GM12878 (cell line): ENCODE measurements at regions not wholly inside any gene's neighbourhood (a gene's known extent, or its start where the extent isn't known, plus 50 kb on each side); places are given as distances from the start of the nearest gene placed in this dataset.

ENCODE experiments used
- ATAC-seq: fragments of 200-7000 bp; cut with Tn5 transposase; 3 replicates; pipeline ENCODE4 v1.9.1; 2020; ENCODE audit warnings: mild to moderate bottlenecking, moderate library complexity
- BruUV-seq: library from RNA; stranded (reverse); fragments of 400-500 nt; replicated peaks from 2 replicates; lab custom pipeline; 2021; lab: Mats Ljungman, UMichigan
- CTCF ChIA-PET: fragments of 300-600 bp; sonication (Branson Sonifier 250); formaldehyde crosslinking; extraction: SDS; loops from one replicate; lab custom pipeline; 2021; ENCODE audit warnings: inconsistent platforms; lab: Yijun Ruan, JAX
- POLR2A ChIA-PET: fragments of 350-600 bp; formaldehyde crosslinking; extraction: SDS; loops from one replicate; lab custom pipeline; 2021; ENCODE audit warnings: inconsistent platforms; lab: Charles Lee
- RAD21 ChIA-PET: fragments of 300-600 bp; sonication (Branson Sonifier 250); formaldehyde crosslinking; loops from one replicate; lab custom pipeline; 2023; ENCODE audit warnings: antibody characterized with exemption; ENCODE audit not compliant: unreplicated experiment; lab: Charles Lee
- SMC1A ChIA-PET: fragments of 300-600 bp; sonication (Branson Sonifier 250); formaldehyde crosslinking; loops from one replicate; lab custom pipeline; 2023; ENCODE audit not compliant: unreplicated experiment, uncharacterized antibody; lab: Charles Lee
- DNase-seq: peaks from one replicate; pipeline ENCODE4 v3.0.0-alpha.2; 2011; ENCODE audit warnings: low read depth, low spot score
- FAIRE-seq: peaks from 3 replicates; lab custom pipeline; 2011; peaks lifted over from hg19 to GRCh38; lab: Jason Lieb, UNC
- H2AFZ ChIP-seq: 2 replicates; pipeline ENCODE4 v1.6.0; 2011; ENCODE audit warnings: low read depth, low read length, control low read depth; ENCODE audit not compliant: control insufficient read depth
- H3K27ac ChIP-seq: 2 replicates; pipeline ENCODE4 v1.5.1; 2011; ENCODE audit warnings: control low read depth; ENCODE audit not compliant: control insufficient read depth, insufficient read depth
- H3K27me3 ChIP-seq, 2 experiments: replicated peaks in 1 of 2; 2 replicates each; pipeline versions ENCODE4 v1.6.0 to v1.6.1; 2011; ENCODE audit warnings: low read length in 1 of 2; ENCODE audit not compliant: control insufficient read depth in 2 of 2, insufficient read depth in 2 of 2
- H3K36me3 ChIP-seq, 2 experiments: 2 replicates each; pipeline ENCODE4 v1.5.1; 2011; ENCODE audit warnings: low read length in 1 of 2; ENCODE audit not compliant: control insufficient read depth in 2 of 2, insufficient read depth in 2 of 2
- H3K4me1 ChIP-seq: 2 replicates; pipeline ENCODE4 v1.6.1; 2011; ENCODE audit warnings: mild to moderate bottlenecking, low read length, moderate library complexity, mixed read lengths; ENCODE audit not compliant: control insufficient read depth, insufficient read depth
- H3K4me2 ChIP-seq: 2 replicates; pipeline ENCODE4 v1.6.0; 2011; ENCODE audit warnings: control low read depth; ENCODE audit not compliant: control insufficient read depth, insufficient read depth
- H3K4me3 ChIP-seq: fragments of 200-600 bp; sonication (generic); 2 replicates; pipeline ENCODE4 v1.5.1; 2016
- H3K79me2 ChIP-seq: 2 replicates; pipeline ENCODE4 v1.6.0; 2011; ENCODE audit warnings: low read length; ENCODE audit not compliant: control insufficient read depth, insufficient read depth
- H3K9ac ChIP-seq: 2 replicates; pipeline ENCODE4 v1.8.0; 2011; ENCODE audit warnings: low read length, control low read depth, mixed read lengths; ENCODE audit not compliant: control insufficient read depth, insufficient read depth
- H3K9me3 ChIP-seq: replicated peaks from 3 replicates; pipeline ENCODE4 v1.5.1; 2011; ENCODE audit warnings: mild to moderate bottlenecking, low read length; ENCODE audit not compliant: control insufficient read depth, insufficient read depth
- H4K20me1 ChIP-seq: 2 replicates; pipeline ENCODE4 v1.6.0; 2011; ENCODE audit not compliant: control insufficient read depth, insufficient read depth
- ATF7 ChIP-seq: fragments of 450-650 bp; IDR thresholded peaks from 2 replicates; pipeline ENCODE4 v1.6.1; 2016; ENCODE audit warnings: low read depth, mild to moderate bottlenecking
- BHLHE40 ChIP-seq, 2 experiments: fragments of 450-650 bp in 1 of 2; IDR thresholded peaks; 2 replicates each; pipeline ENCODE4 v1.6.1; 2011 to 2017; ENCODE audit warnings: low read depth in 2 of 2, borderline replicate concordance in 1 of 2, improper control_type of control experiment in 1 of 2, low read length in 1 of 2, mild to moderate bottlenecking in 1 of 2
- BMI1 ChIP-seq: fragments of 450-650 bp; IDR thresholded peaks from 2 replicates; pipeline ENCODE4 v1.6.1; 2016; ENCODE audit warnings: mild to moderate bottlenecking, moderate library complexity, borderline replicate concordance
- BRCA1 ChIP-seq: IDR thresholded peaks from 2 replicates; pipeline ENCODE4 v1.6.1; 2011; ENCODE audit warnings: low read depth, low read length, improper control_type of control experiment
- CBFB ChIP-seq: IDR thresholded peaks from 2 replicates; pipeline ENCODE4 v1.6.1; 2016; ENCODE audit warnings: antibody characterized with exemption, low read depth
- ESRRA ChIP-seq: IDR thresholded peaks from 2 replicates; pipeline ENCODE4 v1.6.1; 2012; ENCODE audit warnings: mild to moderate bottlenecking, low read length, improper control_type of control experiment
- FOS ChIP-seq: IDR thresholded peaks from 3 replicates; pipeline ENCODE4 v1.6.1; 2011; ENCODE audit warnings: borderline replicate concordance; ENCODE audit not compliant: insufficient read length; ENCODE audit errors: extremely low read depth
- HCFC1 ChIP-seq: fragments of 150-350 bp; IDR thresholded peaks from 2 replicates; pipeline ENCODE4 v1.6.1; 2014; ENCODE audit warnings: low read length
- HDGF ChIP-seq: fragments of 450-650 bp; IDR thresholded peaks from 2 replicates; pipeline ENCODE4 v1.6.1; 2016; ENCODE audit warnings: antibody characterized with exemption
- KLF5 ChIP-seq: fragments of 450-650 bp; IDR thresholded peaks from 2 replicates; pipeline ENCODE4 v1.6.1; 2014; ENCODE audit warnings: mild to moderate bottlenecking; ENCODE audit not compliant: partially characterized antibody
- MEF2B ChIP-seq: fragments of 450-650 bp; IDR thresholded peaks from 2 replicates; pipeline ENCODE4 v1.6.1; 2018; ENCODE audit warnings: mild to moderate bottlenecking, moderate library complexity; ENCODE audit not compliant: partially characterized antibody, poor library complexity, severe bottlenecking
- MXI1 ChIP-seq: fragments of 150-350 bp; IDR thresholded peaks from 2 replicates; pipeline ENCODE4 v1.6.1; 2011; ENCODE audit warnings: low read depth, mild to moderate bottlenecking, inconsistent platforms, low read length, improper control_type of control experiment
- RELA ChIP-seq: fragments of 450-650 bp; IDR thresholded peaks from 2 replicates; pipeline ENCODE4 v1.8.0; 2014; ENCODE audit warnings: borderline replicate concordance; ENCODE audit not compliant: partially characterized antibody
- RUNX3 ChIP-seq: IDR thresholded peaks from 2 replicates; pipeline ENCODE4 v1.6.1; 2012; ENCODE audit warnings: low read length, inconsistent platforms
- ZNF274 ChIP-seq: IDR thresholded peaks from one replicate; pipeline ENCODE4 v1.8.0; 2011; ENCODE audit not compliant: insufficient read length, insufficient read depth
- WGBS: methylation state at CpG from one replicate; pipeline ENCODE4 v1.1.6; 2016; ENCODE audit warnings: low lambda C conversion rate; ENCODE audit not compliant: insufficient replicate concordance, insufficient coverage; ENCODE audit errors: missing lambda C conversion rate; 5-methylcytosine and 5-hydroxymethylcytosine counted together
- in situ Hi-C: fragments of 300-500 bp; cut with MboI; formaldehyde crosslinking; loops from 9 replicates; pipeline ENCODE4 v1.14.3; 2018; ENCODE audit warnings: mixed read lengths
- intact Hi-C: fragments of 100-400 bp; cut with micrococcal nuclease; formaldehyde crosslinking; loops from one replicate; pipeline ENCODE4 v1.14.2; 2022; ENCODE audit not compliant: unreplicated experiment

DNA sequence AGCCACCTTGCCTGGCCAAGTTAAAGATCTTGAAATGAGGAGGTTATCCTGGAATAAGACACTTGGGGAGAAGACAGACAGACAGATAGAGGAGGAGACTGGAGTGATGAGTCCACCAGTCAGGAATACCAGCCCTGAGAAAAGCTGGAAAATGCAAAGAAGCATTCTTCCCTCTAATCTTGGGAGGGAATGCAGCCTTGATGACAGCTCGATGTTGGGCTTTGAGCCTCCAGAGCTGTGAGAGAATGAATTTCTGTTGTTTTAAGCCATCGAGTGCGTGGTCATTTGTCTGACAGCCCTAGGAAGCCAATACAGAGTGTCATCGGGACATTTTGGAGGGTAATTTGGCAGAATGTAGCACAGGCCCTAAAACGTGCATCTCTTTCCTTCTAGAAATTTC, 199.1 kb upstream of the IER5L start:
- in situ Hi-C loops: no loop called here

DNA sequence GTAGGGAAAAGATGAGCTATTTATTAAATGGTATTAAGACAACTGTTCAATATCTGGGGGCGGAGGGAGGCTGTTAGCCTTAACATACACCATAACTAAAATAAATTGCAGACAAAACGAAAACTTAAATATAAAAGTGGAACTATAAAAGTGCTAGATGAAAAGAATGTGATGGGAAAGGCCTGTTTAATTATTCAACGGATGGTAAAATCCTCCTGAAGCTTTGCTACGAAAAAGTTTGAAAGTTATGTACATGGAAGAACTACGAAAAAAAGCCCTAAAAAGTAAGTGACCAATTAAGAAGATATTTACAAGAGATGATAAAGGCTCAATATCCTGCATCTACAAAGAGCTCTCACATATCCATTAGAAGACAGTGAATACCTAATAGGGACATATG, 197.8 kb upstream of the IER5L start:
- CTCF ChIA-PET: interaction anchor here (1.2 kb wide), 1 partner anchor 244 kb away, joined by 4 read pairs; no protein-coding TSS in a partner anchor
- no peaks in the 10 kb centered on the region for H3K4me1 ChIP-seq
- H3K4me3 ChIP-seq: no peak overlapping the region
- TF ChIP-seq CBFB (no peak), BMI1 (peak; percentile 60; the same call in 1 of the 2 replicates), KLF5 (no peak), BHLHE40 (IDR thresholded peaks at IDR 0.05; ENCODE audit: borderline replicate concordance in 1 of 2, low read depth in 2 of 2, low read length in 1 of 2) (no peak), HDGF (no peak)
- TF ChIP-seq, all 136 proteins: peak for 1
- Histone ChIP-seq H3K27me3 (no peaks in the 10 kb centered on the region; a peak in 3 of 4 replicates), H3K9me3 (no peaks in the 10 kb centered on the region; the same call in 2 of the 3 replicates), H3K36me3 (no peaks in the 10 kb centered on the region), H3K79me2 (no peaks in the 10 kb centered on the region), H4K20me1 (no peaks in the 10 kb centered on the region), H3K9ac (no peak overlapping the region), H2AFZ (no peak overlapping the region), H3K27ac (no peak overlapping the region), H3K4me2 (no peak overlapping the region)
- ChIA-PET SMC1A (no interaction called here), RAD21 (no interaction called here), POLR2A (no interaction called here)
- no TSS peak for BruUV-seq
- intact Hi-C loops (no loop called here), in situ Hi-C loops (no loop called here)
- no peak for FAIRE-seq
- no peak for DNase-seq
- ATAC-seq: no peak
- 35% methylated on average over 5 of the region's 5 CpGs for WGBS

More for the DNA sequence above, 199.1 kb upstream of the IER5L start:
- Histone ChIP-seq H3K4me1 (no peaks in the 10 kb centered on the region), H3K27ac (no peak overlapping the region), H4K20me1 (no peaks in the 10 kb centered on the region), H3K36me3 (no peaks in the 10 kb centered on the region), H3K9ac (no peak overlapping the region), H3K4me2 (no peak overlapping the region), H3K27me3 (no peaks in the 10 kb centered on the region; a peak in 3 of 4 replicates), H3K9me3 (no peaks in the 10 kb centered on the region), H3K79me2 (no peaks in the 10 kb centered on the region), H2AFZ (no peak overlapping the region), H3K4me3 (no peak overlapping the region)
- TF ChIP-seq ESRRA (no peak), BRCA1 (no peak), RELA (no peak), BHLHE40 (IDR thresholded peaks at IDR 0.05; ENCODE audit: borderline replicate concordance in 1 of 2, low read depth in 2 of 2, low read length in 1 of 2) (no peak), RUNX3 (no peak), MEF2B (no peak), HCFC1 (no peak), ZNF274 (no peak), ATF7 (no peak), FOS (no peak), MXI1 (no peak)
- ChIA-PET POLR2A (interaction anchor here (0.6 to 0.7 kb wide), 2 partner anchors 16 to 87 kb away, joined by 4 to 6 read pairs; no protein-coding TSS in a partner anchor), SMC1A (no interaction called here), RAD21 (no interaction called here), CTCF (no interaction called here)
- no peak for DNase-seq
- BruUV-seq: no TSS peak
- intact Hi-C loops: no loop called here
- 18% methylated on average over 5 of the region's 5 CpGs for WGBS
- no peak for ATAC-seq
- FAIRE-seq: no peak
